Nucleus accumbens (tissue), 56 donors: ENCODE measurements at regions not wholly inside any gene's neighbourhood (a gene's known extent, or its start where the extent isn't known, plus 50 kb on each side); places are given as distances from the start of the nearest gene placed in this dataset.

Source experiments
- DNase-seq, 56 donors: peaks; one replicate each; lab custom pipeline; 2025; lab: John Stamatoyannopoulos, UW

DNA sequence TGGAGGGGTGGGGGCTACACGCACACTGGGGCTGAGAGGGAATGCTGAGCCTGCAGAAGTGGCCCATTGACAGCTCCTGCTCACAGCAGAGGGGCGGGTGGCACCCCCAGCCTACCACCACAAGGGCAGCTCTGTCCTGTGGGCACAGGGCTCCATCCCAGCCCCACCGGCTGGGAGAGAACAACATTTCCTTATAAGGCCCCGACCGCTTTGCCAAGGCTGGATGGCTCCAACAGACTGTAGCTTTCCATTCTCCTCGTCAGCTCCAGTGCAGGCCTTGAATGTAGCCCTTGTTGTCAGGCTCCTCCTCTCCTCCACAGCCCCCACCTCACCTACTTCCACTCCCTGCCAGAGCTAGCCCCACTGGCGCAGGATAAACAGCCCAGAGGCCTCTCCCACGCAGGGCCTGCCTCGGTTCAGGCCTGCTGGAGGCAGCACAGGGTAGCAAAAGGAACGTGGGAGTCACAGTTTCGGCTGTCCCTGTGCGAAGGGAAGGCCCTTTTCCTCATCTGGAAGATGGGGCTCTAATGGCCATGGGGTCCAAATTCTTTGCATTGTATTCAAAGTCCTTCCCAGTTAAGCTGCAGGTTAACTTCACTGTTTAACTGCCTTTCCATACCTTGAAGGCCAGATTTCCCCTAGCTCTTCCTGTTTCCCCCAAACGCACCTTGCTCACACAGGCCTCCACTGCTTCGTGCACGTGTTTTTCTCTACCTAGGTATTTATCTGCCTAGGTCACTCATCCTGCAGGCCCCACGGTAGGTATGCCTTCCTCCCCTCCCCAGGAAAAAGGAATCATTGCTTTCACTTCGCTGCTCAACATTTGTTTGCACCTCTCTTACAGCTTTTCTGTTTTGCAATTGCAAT lies 101.6 kb upstream of the LPP start:
- peak; percentile 58 to 100 (median 98) for DNase-seq

DNA sequence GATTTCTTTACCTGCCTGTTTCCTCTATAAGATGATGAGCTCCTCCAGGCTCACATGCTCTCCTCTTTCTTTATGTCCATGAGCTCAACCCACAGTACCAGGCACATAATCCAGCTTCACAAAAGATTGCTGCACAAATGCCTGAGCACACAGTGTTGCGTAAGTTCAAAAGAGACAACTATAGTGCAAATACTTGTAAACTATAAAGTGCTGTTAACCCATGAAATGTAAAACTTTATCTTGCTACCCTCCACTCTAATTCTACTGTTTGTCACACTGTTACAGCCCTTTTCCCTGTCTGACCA lies 101.0 kb upstream of the LPP start:
- DNase-seq, result no peak

- DNase-seq, result no peak
Observed at GRCh38 chr3:188053710-188054380, 100.1 kb upstream of the LPP start.

GRCh38 chr3:188054541-188054940 lies 99.4 kb upstream of the LPP start:
- DNase-seq, result no peak

DNA sequence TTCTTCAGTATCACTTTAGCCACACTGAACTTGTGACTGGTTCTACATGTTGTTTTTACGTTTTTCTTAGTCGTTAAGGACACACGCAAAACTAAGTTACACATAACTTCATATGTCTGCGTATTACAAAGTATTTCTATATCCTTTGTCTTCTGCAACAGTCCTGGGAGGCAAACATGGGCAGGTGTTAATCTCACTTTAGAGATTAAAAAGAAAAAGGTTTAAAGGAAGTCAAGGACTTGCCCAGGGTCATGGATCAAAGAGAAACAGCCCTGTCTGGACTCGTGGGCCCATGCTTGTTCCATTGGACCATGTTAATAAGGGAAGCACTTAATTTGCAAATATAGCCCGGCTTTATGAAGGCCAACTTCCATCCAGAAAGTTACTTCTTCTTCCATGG lies 98.6 kb upstream of the LPP start:
- no peak for DNase-seq

- DNase-seq, result no peak
Observed at GRCh38 chr3:188057124-188057523, 96.8 kb upstream of the LPP start.

DNA sequence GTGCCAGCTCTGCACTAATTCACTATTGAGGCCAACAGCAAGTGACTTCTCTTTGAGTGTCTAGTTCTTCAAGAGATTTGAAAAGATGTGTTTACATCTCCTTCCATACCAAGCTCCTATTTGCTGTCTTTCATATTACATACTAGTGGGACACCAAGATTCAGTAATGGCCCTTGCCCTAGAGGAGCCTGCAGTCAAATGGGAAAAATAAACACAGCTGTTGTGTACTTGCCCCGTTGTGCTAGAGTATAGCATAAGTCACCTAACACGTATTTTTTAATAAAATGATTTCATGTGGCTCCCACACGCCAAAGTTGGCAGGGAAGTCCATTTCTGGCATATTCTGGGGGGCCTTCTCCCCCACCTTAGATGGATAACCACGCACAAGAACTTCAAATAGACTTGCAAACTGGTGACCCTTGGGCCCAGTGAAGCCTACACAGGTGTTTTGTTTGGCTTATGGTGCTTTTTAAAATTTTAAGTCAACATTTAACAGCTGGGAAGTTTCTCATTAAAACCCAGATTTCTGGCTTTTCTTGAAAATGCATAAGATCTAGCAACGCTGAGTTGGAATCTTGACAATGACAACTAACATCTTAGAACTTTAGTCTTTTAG lies 95.3 kb upstream of the LPP start:
- DNase-seq, result no peak

DNA sequence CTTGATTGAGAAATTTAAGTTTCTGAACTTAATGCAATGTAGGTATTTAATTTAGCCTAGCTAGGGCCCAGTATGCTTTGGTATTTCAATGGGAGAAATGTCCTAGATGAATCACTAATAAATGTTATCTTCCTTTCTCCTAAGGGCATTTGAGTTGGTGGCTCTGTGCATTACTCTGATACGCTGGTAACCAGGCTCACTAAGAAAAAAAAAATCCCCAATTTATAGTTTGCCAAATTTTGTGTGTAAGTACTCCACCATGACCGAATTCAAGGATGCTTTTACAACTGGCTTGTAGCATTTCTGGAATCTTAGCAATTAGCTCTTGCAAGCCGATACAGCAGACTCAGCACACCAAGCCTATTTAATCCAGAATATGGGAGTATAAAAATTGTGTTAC lies 94.6 kb upstream of the LPP start:
- no peak for DNase-seq

GRCh38 chr3:188060264-188060835 lies 93.6 kb upstream of the LPP start:
- no peak for DNase-seq

DNA sequence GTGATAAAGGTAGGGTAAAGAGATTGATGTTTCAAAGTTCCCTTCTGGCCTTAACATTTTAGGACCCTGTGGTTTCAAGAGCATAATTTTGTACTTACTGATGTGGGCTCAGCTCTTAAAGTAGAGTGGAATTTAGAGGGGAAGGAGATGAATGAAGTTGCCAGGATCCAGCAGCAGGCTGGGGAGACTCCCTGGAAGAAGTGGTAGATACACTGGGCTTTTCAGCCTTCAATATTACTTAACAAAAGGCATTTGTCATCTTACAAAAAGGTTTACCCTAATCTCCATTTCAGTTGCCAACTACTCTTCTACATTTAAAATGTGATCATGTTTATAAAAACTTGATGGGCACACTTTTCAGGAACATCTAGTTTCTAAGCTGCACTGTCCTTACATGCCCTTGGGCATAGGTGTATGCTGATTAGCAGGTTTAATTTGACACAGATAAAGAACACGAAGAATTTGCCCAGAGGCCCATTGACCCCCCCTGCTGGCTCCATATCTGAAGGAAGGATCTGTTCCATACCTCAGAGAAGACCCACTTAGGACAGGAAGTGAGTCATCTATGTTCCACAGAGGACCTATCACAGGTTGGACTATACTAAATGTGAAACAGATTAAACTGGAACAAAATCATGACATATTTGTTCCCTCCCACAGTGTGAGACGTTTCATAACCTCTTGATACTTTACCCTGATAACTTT lies 93.0 kb upstream of the LPP start:
- DNase-seq, result no peak

DNA sequence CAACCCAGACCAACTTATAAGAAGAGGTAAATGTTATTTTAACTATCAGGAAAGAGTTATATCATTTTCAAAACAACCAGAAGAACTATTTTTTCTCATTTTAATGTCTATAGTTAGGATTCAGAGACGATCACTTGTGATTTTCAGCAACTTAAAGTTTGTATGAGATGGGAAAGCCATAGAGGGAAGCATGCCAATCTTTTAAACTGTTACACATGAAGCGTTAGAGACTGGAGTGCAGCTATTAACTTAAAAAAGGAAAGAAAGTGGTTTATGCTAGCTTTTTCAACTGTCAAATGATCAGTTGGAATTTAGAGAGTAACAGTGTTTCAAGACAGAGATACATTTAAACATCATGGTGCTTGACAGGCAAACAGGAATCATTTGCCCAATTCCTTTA lies 91.7 kb upstream of the LPP start:
- no peak for DNase-seq

DNA sequence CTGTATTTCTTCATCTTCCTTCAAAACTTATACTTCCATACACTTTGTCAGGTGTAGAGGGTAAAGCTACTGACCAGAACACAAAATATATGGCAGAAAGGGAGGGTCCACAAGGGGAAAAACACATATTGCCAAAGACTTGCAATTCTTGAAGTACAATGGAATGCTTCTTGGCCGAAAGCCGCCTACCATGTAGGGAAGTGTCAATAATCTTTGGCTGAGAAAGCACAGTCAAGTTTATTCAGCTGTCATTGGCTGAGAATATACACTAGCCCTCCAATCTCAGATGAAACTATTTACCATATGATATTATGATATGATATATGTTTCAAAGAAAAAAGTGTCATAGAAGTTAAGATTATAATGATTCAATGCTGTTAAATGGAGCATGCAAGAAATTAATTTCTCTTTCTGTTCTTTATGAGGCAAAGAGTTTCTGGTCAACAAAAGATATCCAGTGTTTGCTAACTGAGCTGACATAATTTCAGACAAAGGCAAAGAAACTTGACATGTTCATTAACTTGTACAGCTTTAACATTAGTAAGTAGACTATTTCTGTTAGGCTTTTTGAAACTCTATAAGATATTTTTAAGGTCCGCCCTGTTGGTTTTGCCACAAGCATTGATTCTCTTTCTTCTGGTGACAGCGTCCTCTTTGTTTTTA lies 89.0 kb upstream of the LPP start:
- no peak for DNase-seq

DNA sequence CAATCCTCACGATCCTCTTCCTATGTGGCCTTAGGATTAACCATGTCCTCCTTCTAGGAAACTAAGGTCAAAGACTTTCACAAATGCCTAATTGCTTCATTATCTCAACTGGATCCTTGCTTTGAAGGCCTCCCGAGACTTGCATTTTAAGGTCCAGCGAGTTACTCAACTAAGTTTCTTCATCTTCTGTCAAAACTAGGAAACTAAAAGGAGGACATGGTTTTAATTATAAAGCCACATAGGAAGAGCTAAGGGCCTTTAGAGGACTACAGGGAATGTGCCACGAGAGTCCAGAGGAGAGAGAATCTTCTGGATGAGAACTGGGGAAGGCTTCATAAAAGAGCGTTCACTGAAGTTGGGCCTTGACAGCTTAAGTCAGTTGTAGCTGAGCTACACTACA lies 87.8 kb upstream of the LPP start:
- no peak for DNase-seq

GRCh38 chr3:188067932-188068331 lies 86.0 kb upstream of the LPP start:
- no peak for DNase-seq

GRCh38 chr3:188068342-188068741 lies 85.6 kb upstream of the LPP start:
- DNase-seq, result no peak

DNA sequence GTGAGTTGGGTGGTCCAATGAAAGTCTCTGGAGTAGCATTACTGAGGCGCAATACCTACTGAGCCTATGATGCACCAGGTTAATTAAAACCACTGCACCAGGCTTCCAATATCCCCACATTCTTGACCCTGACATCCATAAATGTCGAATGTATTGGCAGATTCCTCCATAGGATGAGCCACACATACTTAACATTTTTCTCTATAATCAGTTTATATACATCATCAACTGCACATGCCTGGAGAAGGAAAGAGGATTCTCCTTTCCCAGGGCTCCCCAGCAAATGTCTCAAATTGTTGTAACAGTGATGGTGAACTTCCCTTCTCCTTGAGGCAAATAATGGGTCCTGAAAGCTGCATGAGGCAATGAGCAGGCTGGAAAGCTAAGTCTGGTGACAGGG lies 82.3 kb upstream of the LPP start:
- no peak for DNase-seq

GRCh38 chr3:188076176-188076575 lies 77.8 kb upstream of the LPP start:
- peak in 52 of 56 donors; percentile 5 to 84 (median 43) for DNase-seq

DNA sequence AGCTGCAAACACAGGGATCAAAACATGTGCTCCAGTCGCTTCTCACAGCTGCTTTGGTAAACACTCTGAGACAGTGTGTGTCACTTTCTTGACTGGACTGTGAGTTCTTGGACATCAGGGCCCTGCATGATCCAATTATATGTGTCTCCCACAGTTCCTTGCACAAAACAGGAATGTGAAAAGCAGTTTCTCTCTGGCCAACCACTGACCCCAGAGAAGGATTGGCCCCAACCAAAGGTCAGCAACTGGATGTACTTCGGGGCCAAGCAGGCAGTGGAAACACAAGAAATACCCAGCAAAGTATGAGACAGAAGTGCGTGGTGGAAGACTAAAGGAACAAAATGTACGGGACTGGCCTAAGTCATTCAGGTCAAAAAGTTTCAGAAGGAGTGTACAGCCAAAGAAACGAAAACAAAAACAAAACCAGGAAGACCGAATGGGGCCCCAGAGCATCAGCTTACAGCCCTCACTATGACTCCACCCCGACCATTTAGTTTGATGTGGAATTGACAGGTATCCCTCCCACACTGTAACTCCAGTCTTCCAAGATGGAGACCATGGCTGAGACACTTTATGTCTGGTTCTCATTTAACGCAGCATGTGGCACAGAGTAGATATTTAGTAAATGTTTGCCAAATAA lies 76.7 kb upstream of the LPP start:
- DNase-seq, result no peak

GRCh38 chr3:188080091-188080490 lies 73.9 kb upstream of the LPP start:
- DNase-seq, result no peak

GRCh38 chr3:188082031-188082430 lies 71.9 kb upstream of the LPP start:
- no peak for DNase-seq
